Activated CD4-positive, alpha-beta memory T cell treated with anti-CD3 and anti-CD28 coated beads, Interleukin-2, amount 10 ng/mL, durations not matched to agents 7 days and 5 days (primary cell): ENCODE measurements at regions not wholly inside any gene's neighbourhood (a gene's known extent, or its start where the extent isn't known, plus 50 kb on each side); places are given as distances from the start of the nearest gene placed in this dataset.

ENCODE experiments used
- CTCF ChIA-PET: fragments of 350-600 bp; sonication (Branson Sonifier 250); formaldehyde crosslinking; loops from one replicate; lab custom pipeline; 2021; ENCODE audit warnings: antibody characterized with exemption, inconsistent platforms; lab: Charles Lee
- POLR2A ChIA-PET: fragments of 350-600 bp; sonication (Branson Sonifier 250); formaldehyde crosslinking; loops from one replicate; lab custom pipeline; 2021; ENCODE audit warnings: antibody characterized with exemption; lab: Charles Lee
- DNase-seq: peaks from one replicate; pipeline ENCODE4 v3.0.0-alpha.2; 2020
- H3K27ac Mint-ChIP-seq: one replicate; pipeline ENCODE4 v1.8.0; 2021; ENCODE audit warnings: mild to moderate bottlenecking, mixed read lengths
- H3K27me3 Mint-ChIP-seq: one replicate; pipeline ENCODE4 v1.8.0; 2021; ENCODE audit warnings: mixed read lengths
- H3K36me3 Mint-ChIP-seq: one replicate; pipeline ENCODE4 v1.8.0; 2021; ENCODE audit warnings: low read depth, mixed read lengths
- H3K4me1 Mint-ChIP-seq: one replicate; pipeline ENCODE4 v1.8.0; 2021; ENCODE audit warnings: mixed read lengths
- H3K4me3 Mint-ChIP-seq: one replicate; pipeline ENCODE4 v1.8.0; 2021; ENCODE audit warnings: mild to moderate bottlenecking, mixed read lengths
- H3K9me3 Mint-ChIP-seq: one replicate; pipeline ENCODE4 v1.8.0; 2021; ENCODE audit warnings: mixed read lengths

GRCh38 chr3:103791786-103792515 lies 1357.1 kb downstream of the ZPLD1 start:
- ChIA-PET CTCF (no interaction called here), POLR2A (no interaction called here)
- Mint-ChIP-seq H3K27me3 (no peaks in the 10 kb centered on the region), H3K27ac (no peak overlapping the region), H3K4me1 (no peaks in the 10 kb centered on the region), H3K36me3 (no peaks in the 10 kb centered on the region), H3K9me3 (no peaks in the 10 kb centered on the region), H3K4me3 (no peak overlapping the region)
- DNase-seq = no peak

- H3K9me3 Mint-ChIP-seq = no peaks in the 10 kb centered on the region
- H3K27me3 Mint-ChIP-seq = no peaks in the 10 kb centered on the region
- no peaks in the 10 kb centered on the region for H3K36me3 Mint-ChIP-seq
- CTCF ChIA-PET = no interaction called here
- H3K27ac Mint-ChIP-seq = no peak overlapping the region
- DNase-seq = no peak
- H3K4me1 Mint-ChIP-seq = no peaks in the 10 kb centered on the region
- H3K4me3 Mint-ChIP-seq = no peak overlapping the region
- POLR2A ChIA-PET = no interaction called here
Observed at GRCh38 chr3:103794656-103795055, 1359.8 kb downstream of the ZPLD1 start.

GRCh38 chr3:103796068-103796467 lies 1361.3 kb downstream of the ZPLD1 start:
- H3K27ac Mint-ChIP-seq = no peak overlapping the region
- no peaks in the 10 kb centered on the region for H3K9me3 Mint-ChIP-seq
- no peaks in the 10 kb centered on the region for H3K36me3 Mint-ChIP-seq
- CTCF ChIA-PET = no interaction called here
- H3K4me3 Mint-ChIP-seq = no peak overlapping the region
- H3K4me1 Mint-ChIP-seq = no peaks in the 10 kb centered on the region
- POLR2A ChIA-PET = no interaction called here
- no peaks in the 10 kb centered on the region for H3K27me3 Mint-ChIP-seq
- no peak for DNase-seq

GRCh38 chr3:103803787-103804186 lies 1369.0 kb downstream of the ZPLD1 start:
- Mint-ChIP-seq H3K4me3 (no peak overlapping the region), H3K9me3 (peaks cover 8% of the 10 kb centered on the region), H3K36me3 (no peaks in the 10 kb centered on the region), H3K27ac (no peak overlapping the region), H3K27me3 (no peaks in the 10 kb centered on the region), H3K4me1 (no peaks in the 10 kb centered on the region)
- POLR2A ChIA-PET = no interaction called here
- CTCF ChIA-PET = no interaction called here
- no peak for DNase-seq

GRCh38 chr3:103810167-103810566 lies 1375.4 kb downstream of the ZPLD1 start:
- ChIA-PET POLR2A (no interaction called here), CTCF (no interaction called here)
- H3K27ac Mint-ChIP-seq = no peak overlapping the region
- no peak for DNase-seq
- H3K36me3 Mint-ChIP-seq = no peaks in the 10 kb centered on the region
- H3K27me3 Mint-ChIP-seq = no peaks in the 10 kb centered on the region
- H3K4me1 Mint-ChIP-seq = no peaks in the 10 kb centered on the region
- H3K4me3 Mint-ChIP-seq = no peak overlapping the region
- H3K9me3 Mint-ChIP-seq = peaks cover 14% of the 10 kb centered on the region

- peaks cover 9% of the 10 kb centered on the region for H3K9me3 Mint-ChIP-seq
- DNase-seq = no peak
- H3K4me1 Mint-ChIP-seq = no peaks in the 10 kb centered on the region
- ChIA-PET CTCF (no interaction called here), POLR2A (interaction anchor here (0.6 kb wide), 1 partner anchor 1184 kb away, joined by 4 read pairs; no protein-coding TSS in a partner anchor)
- no peaks in the 10 kb centered on the region for H3K27me3 Mint-ChIP-seq
- no peak overlapping the region for H3K27ac Mint-ChIP-seq
- H3K36me3 Mint-ChIP-seq = no peaks in the 10 kb centered on the region
- H3K4me3 Mint-ChIP-seq = no peak overlapping the region
Observed at GRCh38 chr3:103813955-103814354, 1379.1 kb downstream of the ZPLD1 start.

GRCh38 chr3:103818398-103818797 lies 1383.6 kb downstream of the ZPLD1 start:
- H3K27ac Mint-ChIP-seq = no peak overlapping the region

GRCh38 chr3:103818800-103819199 lies 1384.0 kb downstream of the ZPLD1 start:
- no peak for DNase-seq
- Mint-ChIP-seq H3K27me3 (no peaks in the 10 kb centered on the region), H3K4me3 (no peak overlapping the region), H3K27ac (no peak overlapping the region), H3K36me3 (no peaks in the 10 kb centered on the region), H3K4me1 (no peaks in the 10 kb centered on the region), H3K9me3 (peaks cover 2% of the 10 kb centered on the region)
- POLR2A ChIA-PET = no interaction called here
- CTCF ChIA-PET = no interaction called here

More at GRCh38 chr3:103818398-103818797, 1383.6 kb downstream of the ZPLD1 start:
- Mint-ChIP-seq H3K4me1 (no peaks in the 10 kb centered on the region), H3K9me3 (peaks cover 2% of the 10 kb centered on the region), H3K27me3 (no peaks in the 10 kb centered on the region), H3K4me3 (no peak overlapping the region), H3K36me3 (no peaks in the 10 kb centered on the region)
- no peak for DNase-seq
- ChIA-PET CTCF (no interaction called here), POLR2A (no interaction called here)

GRCh38 chr3:103825586-103825985 lies 1390.8 kb downstream of the ZPLD1 start:
- no peaks in the 10 kb centered on the region for H3K27me3 Mint-ChIP-seq
- ChIA-PET POLR2A (no interaction called here), CTCF (no interaction called here)
- no peaks in the 10 kb centered on the region for H3K4me1 Mint-ChIP-seq
- H3K4me3 Mint-ChIP-seq = no peak overlapping the region
- DNase-seq = no peak
- no peaks in the 10 kb centered on the region for H3K36me3 Mint-ChIP-seq
- peaks cover 3% of the 10 kb centered on the region for H3K9me3 Mint-ChIP-seq
- H3K27ac Mint-ChIP-seq = no peak overlapping the region

- no peak overlapping the region for H3K27ac Mint-ChIP-seq
- H3K4me1 Mint-ChIP-seq = no peaks in the 10 kb centered on the region
- no peaks in the 10 kb centered on the region for H3K27me3 Mint-ChIP-seq
- ChIA-PET CTCF (no interaction called here), POLR2A (no interaction called here)
- H3K36me3 Mint-ChIP-seq = no peaks in the 10 kb centered on the region
- DNase-seq = no peak
- peaks cover 3% of the 10 kb centered on the region for H3K9me3 Mint-ChIP-seq
- H3K4me3 Mint-ChIP-seq = no peak overlapping the region
Observed at GRCh38 chr3:103829723-103830326, 1395.0 kb downstream of the ZPLD1 start.

- Mint-ChIP-seq H3K36me3 (no peaks in the 10 kb centered on the region), H3K27me3 (no peaks in the 10 kb centered on the region), H3K9me3 (no peaks in the 10 kb centered on the region), H3K4me3 (no peak overlapping the region), H3K4me1 (no peaks in the 10 kb centered on the region), H3K27ac (no peak overlapping the region)
- ChIA-PET POLR2A (no interaction called here), CTCF (no interaction called here)
- DNase-seq = no peak
Observed at GRCh38 chr3:103847081-103848062, 1412.6 kb downstream of the ZPLD1 start.

GRCh38 chr3:103851793-103852192 lies 1417.0 kb downstream of the ZPLD1 start:
- H3K4me3 Mint-ChIP-seq = no peak overlapping the region
- H3K9me3 Mint-ChIP-seq = no peaks in the 10 kb centered on the region
- H3K27me3 Mint-ChIP-seq = no peaks in the 10 kb centered on the region
- no peak for DNase-seq
- H3K27ac Mint-ChIP-seq = no peak overlapping the region
- no peaks in the 10 kb centered on the region for H3K36me3 Mint-ChIP-seq
- POLR2A ChIA-PET = no interaction called here
- H3K4me1 Mint-ChIP-seq = no peaks in the 10 kb centered on the region
- CTCF ChIA-PET = no interaction called here

GRCh38 chr3:103862415-103862814 lies 1427.6 kb downstream of the ZPLD1 start:
- ChIA-PET POLR2A (no interaction called here), CTCF (no interaction called here)
- Mint-ChIP-seq H3K27me3 (no peaks in the 10 kb centered on the region), H3K4me3 (no peak overlapping the region), H3K4me1 (no peaks in the 10 kb centered on the region), H3K27ac (no peak overlapping the region), H3K36me3 (no peaks in the 10 kb centered on the region), H3K9me3 (no peaks in the 10 kb centered on the region)
- DNase-seq = no peak
